Heart left ventricle (tissue), 16 donors: ENCODE measurements at regions not wholly inside any gene's neighbourhood (a gene's known extent, or its start where the extent isn't known, plus 50 kb on each side); places are given as distances from the start of the nearest gene placed in this dataset.

Source experiments
- ATAC-seq, 4 donors: fragments of 200-7000 bp; cut with Tn5 transposase; one replicate each; pipeline ENCODE4 v1.9.1; 2020 to 2022; ENCODE audit warnings: moderate library complexity in 4 of 4, mild to moderate bottlenecking in 3 of 4, moderate number of reproducible peaks in 1 of 4
- DNase-seq, 5 donors: peaks; one replicate each; pipeline ENCODE4 v3.0.0-alpha.2; 2020
- H3K27ac ChIP-seq, 12 donors: fragments of 200-600 bp; sonication (generic) in 4 of 12; one replicate each; pipeline versions ENCODE4 v1.5.0 to v1.8.0; 2016 to 2022; ENCODE audit warnings: mild to moderate bottlenecking in 2 of 12
- H3K27me3 ChIP-seq, 9 donors: fragments of 200-600 bp; sonication (generic) in 2 of 9; one replicate each; pipeline versions ENCODE4 v1.5.1 to v1.8.0; 2016 to 2022; ENCODE audit warnings: mild to moderate bottlenecking in 3 of 9
- H3K36me3 ChIP-seq, 9 donors: fragments of 200-600 bp; sonication (generic) in 2 of 9; one replicate each; pipeline versions ENCODE4 v1.5.0 to v1.8.0; 2018 to 2022; ENCODE audit warnings: mild to moderate bottlenecking in 2 of 9
- H3K4me1 ChIP-seq, 12 donors: fragments of 200-600 bp; sonication (generic) in 4 of 12; one replicate each; pipeline versions ENCODE4 v1.5.0 to v1.8.0; 2016 to 2022; ENCODE audit warnings: mild to moderate bottlenecking in 3 of 12
- H3K4me3 ChIP-seq, 12 donors: fragments of 200-600 bp; sonication (generic) in 4 of 12; one replicate each; pipeline versions ENCODE4 v1.5.0 to v1.8.0; 2017 to 2022; ENCODE audit warnings: mild to moderate bottlenecking in 9 of 12, moderate library complexity in 4 of 12
- H3K9me3 ChIP-seq, 12 donors: fragments of 200-600 bp; sonication (generic) in 4 of 12; one replicate each; pipeline versions ENCODE4 v1.5.0 to v1.8.0; 2016 to 2022; ENCODE audit warnings: mild to moderate bottlenecking in 1 of 12
- CTCF ChIP-seq, 12 donors: fragments of 200-600 bp; sonication (generic) in 4 of 12; IDR thresholded peaks; one replicate each; pipeline versions ENCODE4 v1.5.0 to v1.8.0; 2018 to 2022; ENCODE audit warnings: antibody characterized with exemption in 12 of 12, mild to moderate bottlenecking in 5 of 12
- POLR2A ChIP-seq, 2 donors: fragments of 450-650 bp; IDR thresholded peaks; one replicate each; pipeline ENCODE4 v1.6.1; 2017; ENCODE audit warnings: antibody characterized with exemption in 2 of 2, mild to moderate bottlenecking in 2 of 2, moderate library complexity in 2 of 2
- WGBS, 4 donors: extraction: QIAGEN DNeasy Blood & Tissue Kit in 2 of 4; methylation state at CpG; one replicate each; pipeline versions ENCODE4 v1.1.5 to v1.1.7; 2013 to 2018; 5-methylcytosine and 5-hydroxymethylcytosine counted together
- intact Hi-C, 10 donors: fragments of 100-400 bp; cut with DNase I; formaldehyde crosslinking; loops; one replicate each; pipeline versions ENCODE4 v1.11.1 to v1.14.2; 2022
- donor health status: ischemic (EF 13 %, LVEDD 7.1; RV severe dilation, severe dysfunction).
- donor health status: healthy with polysubstance abuse.
- donor health status: DM: no; HTN: yes; CAD: no.
- donor health status: DM: no; HTN: no; CAD: no.
- donor health status: ischemic (EF 25% LVEDD 6.9; RV normal size, moderate dysfunction).
- donor health status: ischemic (EF 25% LVEDD 5.7; RV mildly dilated, moderate dysfunction).
- donor health status: healthy.
- donor health status: DM: yes; HTN: yes; CAD: no.
- donor health status: ischemic (EF 35%, LVEDD 5.7; RV mildly dilated, moderate dysfunction).
- donor health status: nonischemic (EF 11% LVEDD 7.7; RV severe dilation, severe dysfunction).
- donor health status: DM: yes; HTN: yes; CAD: no.
- donor health status: PGD.
- donor health status: ischemic (EF 29% LVEDD 5.4; RV normal size, mild dysfunction).
- donor health status: nonischemic (EF 23%, LVEDD 6.1; RV moderate dilation, normal function).

GRCh38 chr10:57026307-57026706 is 665.2 kb upstream of the ZWINT start:
- Histone ChIP-seq H3K27me3 (no peaks in the 10 kb centered on the region), H3K4me1 (peaks cover 0 to 6% (median 0%) of the 10 kb centered on the region in 12 donors), H3K4me3 (peak overlapping the region in 1 of 12 donors; percentile 29), H3K36me3 (no peaks in the 10 kb centered on the region), H3K9me3 (peaks cover 0 to 17% (median 8%) of the 10 kb centered on the region in 12 donors), H3K27ac (no peak overlapping the region)
- DNase-seq, result no peak
- no peak for ATAC-seq
- TF ChIP-seq CTCF (IDR thresholded peaks at IDR 0.05) (no peak), POLR2A (IDR thresholded peaks at IDR 0.05) (no peak)
- intact Hi-C loops, result no loop called here
- 62 to 81% (median 71%) methylated on average over 1 of the region's 1 CpG for WGBS, 4 donors

DNA sequence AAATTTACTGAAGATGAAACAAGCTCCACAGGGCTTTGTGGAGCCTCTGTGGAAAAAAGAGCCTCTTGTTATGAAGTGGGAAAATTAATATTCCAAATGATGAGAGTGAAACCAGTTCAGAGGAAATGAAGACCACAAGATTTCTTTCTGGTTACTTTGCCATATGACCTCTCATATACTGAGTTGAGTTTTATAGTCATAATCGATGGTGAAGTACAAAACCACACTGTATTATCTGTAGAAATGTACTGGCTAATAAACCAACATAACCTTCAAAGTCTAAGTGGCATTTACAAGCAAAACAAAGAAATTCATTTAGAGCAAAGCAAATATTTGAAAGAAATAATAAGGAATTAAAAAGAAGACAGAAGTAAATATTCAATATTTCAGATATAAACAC is 662.6 kb upstream of the ZWINT start:
- peaks cover 0 to 10% (median 3%) of the 10 kb centered on the region in 12 donors for H3K9me3 ChIP-seq
- H3K4me3 ChIP-seq, result no peak overlapping the region
- WGBS, 4 donors, result 68 to 82% (median 77%) methylated on average over 1 of the region's 1 CpG
- H3K27ac ChIP-seq, result no peak overlapping the region
- ATAC-seq (no peak), DNase-seq (no peak)
- H3K4me1 ChIP-seq, result peaks cover 0 to 6% (median 0%) of the 10 kb centered on the region in 12 donors
- intact Hi-C loops, result no loop called here
- TF ChIP-seq POLR2A (IDR thresholded peaks at IDR 0.05), result no peak
- no peak for TF ChIP-seq CTCF (IDR thresholded peaks at IDR 0.05)
- no peaks in the 10 kb centered on the region for H3K36me3 ChIP-seq
- no peaks in the 10 kb centered on the region for H3K27me3 ChIP-seq

- no peak for DNase-seq
- H3K27ac ChIP-seq, result no peak overlapping the region
- H3K9me3 ChIP-seq, result peaks cover 0 to 10% (median 0%) of the 10 kb centered on the region in 12 donors
- TF ChIP-seq POLR2A (IDR thresholded peaks at IDR 0.05) (no peak), CTCF (IDR thresholded peaks at IDR 0.05) (no peak)
- H3K36me3 ChIP-seq, result no peaks in the 10 kb centered on the region
- H3K4me1 ChIP-seq, result peaks cover 0 to 9% (median 0%) of the 10 kb centered on the region in 12 donors
- no peak overlapping the region for H3K4me3 ChIP-seq
- no peak for ATAC-seq
- intact Hi-C loops, result no loop called here
- 49 to 60% (median 56%) methylated on average over 1 of the region's 1 CpG for WGBS, 4 donors
- H3K27me3 ChIP-seq, result no peaks in the 10 kb centered on the region
These were observed 657.4 kb upstream of the ZWINT start for GRCh38 chr10:57018452-57018851.

DNA sequence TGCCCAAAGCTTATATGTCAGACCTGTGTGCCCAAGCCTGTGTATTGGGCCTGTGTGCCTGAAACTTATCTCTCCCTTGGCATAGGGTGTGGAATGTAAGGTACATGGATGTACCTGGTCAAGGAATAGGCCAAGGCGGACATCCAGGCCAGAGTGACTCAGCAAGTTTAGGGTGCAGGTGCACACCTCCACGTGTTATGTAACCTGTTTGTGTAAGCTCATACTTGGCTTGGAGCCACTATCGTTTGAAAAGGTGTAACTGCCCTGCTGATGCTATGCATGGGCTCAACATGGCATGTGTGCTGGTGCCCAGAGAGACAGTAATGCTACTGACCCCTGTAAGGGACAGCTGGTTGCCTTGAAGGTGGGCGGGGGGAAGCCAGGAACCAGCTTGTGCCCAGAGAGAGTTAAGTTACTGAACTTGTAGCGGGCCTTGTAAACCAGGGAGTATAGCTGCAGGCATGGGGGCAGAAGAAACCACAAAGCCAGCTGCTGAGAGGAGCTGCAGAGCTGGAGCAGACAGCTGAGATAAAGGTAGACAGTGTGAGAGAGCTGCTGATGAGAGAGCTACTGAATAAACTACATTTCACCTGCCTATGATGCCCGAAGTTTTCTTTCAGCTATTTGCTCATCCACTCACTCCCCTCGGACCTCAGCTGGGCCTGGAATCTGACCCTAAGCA is 656.4 kb upstream of the ZWINT start:
- WGBS, 4 donors, result 72 to 84% (median 76%) methylated on average over 6 to 7 of the region's 7 CpGs
- ATAC-seq (no peak), DNase-seq (no peak)
- Histone ChIP-seq H3K27ac (no peak overlapping the region), H3K36me3 (no peaks in the 10 kb centered on the region), H3K27me3 (no peaks in the 10 kb centered on the region), H3K4me1 (peaks cover 0 to 9% (median 0%) of the 10 kb centered on the region in 12 donors), H3K4me3 (no peak overlapping the region), H3K9me3 (peaks cover 0 to 10% (median 0%) of the 10 kb centered on the region in 12 donors)
- intact Hi-C loops, result no loop called here
- TF ChIP-seq CTCF (IDR thresholded peaks at IDR 0.05) (no peak), POLR2A (IDR thresholded peaks at IDR 0.05) (no peak)
